OCI-LY3 (cell line): ENCODE measurements at regions not wholly inside any gene's neighbourhood (a gene's known extent, or its start where the extent isn't known, plus 50 kb on each side); places are given as distances from the start of the nearest gene placed in this dataset.

Source experiments
- H2AFZ ChIP-seq: fragments of 200-600, 300-600 bp; shearing (Covaris generic); 2 replicates; pipeline ENCODE4 v1.6.0; 2014; ENCODE audit warnings: antibody characterized with exemption, low read depth, low read length
- H3K27ac ChIP-seq: fragments of 200-600, 300-600 bp; sonication (generic); 2 replicates; pipeline ENCODE4 v1.5.1; 2014; ENCODE audit warnings: mild to moderate bottlenecking, low read length, moderate library complexity, mixed read lengths
- H3K27me3 ChIP-seq: fragments of 200-600, 300-600 bp; sonication (generic); 2 replicates; pipeline ENCODE4 v1.6.1; 2014; ENCODE audit warnings: low read depth, low read length, mixed read lengths
- H3K36me3 ChIP-seq: fragments of 200-600, 300-600 bp; sonication (generic); replicated peaks from 2 replicates; pipeline ENCODE3; 2014; ENCODE audit warnings: low read depth, low read length, mixed read lengths
- H3K4me1 ChIP-seq: fragments of 300-600, 200-600 bp; sonication (generic); 2 replicates; pipeline ENCODE4 v1.6.1; 2014; ENCODE audit warnings: low read length, mixed read lengths
- H3K4me2 ChIP-seq: fragments of 200-600, 300-600 bp; sonication (generic); 2 replicates; pipeline ENCODE4 v1.6.1; 2014; ENCODE audit warnings: low read length, mixed read lengths
- H3K4me3 ChIP-seq: fragments of 300-600, 200-600 bp; sonication (generic); 2 replicates; pipeline ENCODE4 v1.5.1; 2014; ENCODE audit warnings: antibody characterized with exemption, mild to moderate bottlenecking, low read length, moderate library complexity
- H3K79me2 ChIP-seq: fragments of 300-600, 200-600 bp; shearing (Covaris generic); 2 replicates; pipeline ENCODE4 v1.6.1; 2014; ENCODE audit warnings: mild to moderate bottlenecking, low read length, mixed read lengths
- H3K9ac ChIP-seq: fragments of 300-600, 200-600 bp; shearing (Covaris generic); 2 replicates; pipeline ENCODE4 v1.6.0; 2014; ENCODE audit warnings: mild to moderate bottlenecking, low read length, moderate library complexity
- H3K9me3 ChIP-seq: fragments of 200-600, 300-600 bp; shearing (Covaris generic); 2 replicates; pipeline ENCODE4 v1.6.1; 2014; ENCODE audit warnings: low read length, mixed read lengths; ENCODE audit not compliant: insufficient read depth
- H4K20me1 ChIP-seq: fragments of 200-600, 300-600 bp; sonication (generic); 2 replicates; pipeline ENCODE4 v1.6.1; 2016; ENCODE audit warnings: low read length, mixed read lengths; ENCODE audit not compliant: insufficient read depth
- EZH2phosphoT487 ChIP-seq: fragments of 200-600 bp; shearing (Covaris generic); IDR thresholded peaks from 2 replicates; pipeline ENCODE4 v1.6.1; 2018; ENCODE audit warnings: antibody characterized with exemption, mixed run types, low read depth
- TF ChIP-seq, protein P1 (sequence below): fragments of 200-600, 300-600 bp; sonication (generic); IDR thresholded peaks from 2 replicates; pipeline ENCODE4 v1.5.1; 2014; ENCODE audit warnings: antibody characterized with exemption, low read length, low read depth

DNA sequence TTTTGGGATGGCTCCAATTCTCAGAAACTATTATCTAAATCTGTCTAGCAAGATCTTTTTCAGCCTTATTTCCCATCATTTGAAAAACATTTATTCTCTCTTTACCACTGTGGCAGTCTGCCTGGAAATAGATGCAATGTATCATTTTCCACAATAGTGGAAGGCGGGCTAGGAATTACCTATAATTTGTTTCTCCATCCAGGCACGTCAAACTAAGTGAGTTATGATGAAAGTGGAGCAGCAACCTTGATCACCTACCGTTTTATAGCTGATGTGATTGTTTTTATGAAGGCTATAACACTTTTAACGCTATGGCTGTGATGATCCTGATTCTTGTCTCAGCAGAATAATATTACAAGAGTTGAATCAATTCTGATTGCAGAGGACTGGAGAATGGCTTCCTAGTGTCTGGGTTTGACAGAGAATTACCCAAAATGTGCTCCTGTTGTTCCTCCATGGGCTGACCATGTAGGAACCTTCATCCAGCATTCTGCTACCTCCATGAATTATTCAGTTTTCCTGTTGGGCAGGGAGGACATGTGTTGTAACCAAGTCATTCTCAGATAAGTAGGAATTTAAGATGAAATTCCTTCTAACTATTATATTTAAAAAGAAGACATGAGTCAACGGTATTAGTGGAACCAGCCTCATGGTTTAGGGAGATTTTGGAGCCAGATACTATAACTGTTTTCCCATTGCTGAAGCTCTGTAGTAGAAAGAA lies 231.5 kb upstream of the SGO1 start:
- H3K27ac ChIP-seq: no peak overlapping the region
- no peaks in the 10 kb centered on the region for H3K4me1 ChIP-seq
- no peak overlapping the region for H3K4me2 ChIP-seq
- H3K4me3 ChIP-seq: no peak overlapping the region
- no peaks in the 10 kb centered on the region for H4K20me1 ChIP-seq
- no peaks in the 10 kb centered on the region for H3K79me2 ChIP-seq
- no peaks in the 10 kb centered on the region for H3K9me3 ChIP-seq
- no peak overlapping the region for H3K9ac ChIP-seq
- TF ChIP-seq EZH2phosphoT487: no peak
- TF ChIP-seq, protein P1, sequence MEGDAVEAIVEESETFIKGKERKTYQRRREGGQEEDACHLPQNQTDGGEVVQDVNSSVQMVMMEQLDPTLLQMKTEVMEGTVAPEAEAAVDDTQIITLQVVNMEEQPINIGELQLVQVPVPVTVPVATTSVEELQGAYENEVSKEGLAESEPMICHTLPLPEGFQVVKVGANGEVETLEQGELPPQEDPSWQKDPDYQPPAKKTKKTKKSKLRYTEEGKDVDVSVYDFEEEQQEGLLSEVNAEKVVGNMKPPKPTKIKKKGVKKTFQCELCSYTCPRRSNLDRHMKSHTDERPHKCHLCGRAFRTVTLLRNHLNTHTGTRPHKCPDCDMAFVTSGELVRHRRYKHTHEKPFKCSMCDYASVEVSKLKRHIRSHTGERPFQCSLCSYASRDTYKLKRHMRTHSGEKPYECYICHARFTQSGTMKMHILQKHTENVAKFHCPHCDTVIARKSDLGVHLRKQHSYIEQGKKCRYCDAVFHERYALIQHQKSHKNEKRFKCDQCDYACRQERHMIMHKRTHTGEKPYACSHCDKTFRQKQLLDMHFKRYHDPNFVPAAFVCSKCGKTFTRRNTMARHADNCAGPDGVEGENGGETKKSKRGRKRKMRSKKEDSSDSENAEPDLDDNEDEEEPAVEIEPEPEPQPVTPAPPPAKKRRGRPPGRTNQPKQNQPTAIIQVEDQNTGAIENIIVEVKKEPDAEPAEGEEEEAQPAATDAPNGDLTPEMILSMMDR: no peak
- H3K27me3 ChIP-seq: no peaks in the 10 kb centered on the region
- no peaks in the 10 kb centered on the region for H3K36me3 ChIP-seq
- H2AFZ ChIP-seq: no peak overlapping the region

DNA sequence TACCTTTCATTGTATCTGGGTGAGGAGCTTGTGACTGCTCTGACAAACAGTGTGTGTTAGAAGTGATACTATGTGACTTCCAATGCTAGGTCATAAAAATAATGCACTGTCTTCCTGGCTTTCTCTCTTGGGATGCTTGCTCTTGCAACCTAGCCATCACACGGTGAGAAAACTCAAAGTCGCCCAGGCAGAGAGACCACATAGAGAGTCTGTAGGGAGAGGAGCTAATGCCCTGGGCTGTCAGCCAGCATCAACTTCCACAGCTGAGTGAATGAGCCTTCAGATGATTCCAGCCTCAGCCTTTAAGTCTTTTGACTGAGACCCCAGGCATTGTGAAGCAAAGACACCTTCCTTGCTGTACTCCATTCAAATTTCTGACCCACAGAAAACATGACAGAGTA lies 220.6 kb upstream of the SGO1 start:
- Histone ChIP-seq H3K4me1 (no peaks in the 10 kb centered on the region), H3K4me3 (no peak overlapping the region), H3K36me3 (no peaks in the 10 kb centered on the region), H2AFZ (no peak overlapping the region), H3K9me3 (no peaks in the 10 kb centered on the region), H3K79me2 (no peaks in the 10 kb centered on the region), H3K9ac (no peak overlapping the region), H4K20me1 (no peaks in the 10 kb centered on the region), H3K27ac (no peak overlapping the region), H3K27me3 (no peaks in the 10 kb centered on the region), H3K4me2 (no peak overlapping the region)
- no peak for TF ChIP-seq EZH2phosphoT487
- TF ChIP-seq, protein P1: no peak

DNA sequence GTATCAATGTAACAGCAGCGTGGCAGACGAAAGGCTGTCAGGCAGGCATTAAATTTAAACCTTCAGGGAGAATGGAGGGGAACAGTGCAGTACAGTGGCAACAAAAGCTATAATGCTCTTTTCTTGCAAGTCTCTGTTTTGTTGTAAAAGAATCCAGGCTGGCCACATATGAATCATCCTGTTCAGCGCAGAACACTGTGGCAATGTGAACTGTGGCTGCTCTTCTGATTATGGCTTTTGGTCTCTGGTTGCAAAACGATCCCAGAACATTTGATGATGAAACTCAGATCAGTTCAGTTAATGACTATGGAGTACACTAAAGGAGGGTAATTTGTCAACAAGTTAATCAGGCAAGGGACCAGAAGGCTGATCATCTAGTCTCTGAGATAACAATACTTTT lies 219.7 kb upstream of the SGO1 start:
- H3K9ac ChIP-seq: no peak overlapping the region
- H4K20me1 ChIP-seq: no peaks in the 10 kb centered on the region
- no peaks in the 10 kb centered on the region for H3K36me3 ChIP-seq
- no peaks in the 10 kb centered on the region for H3K79me2 ChIP-seq
- H3K4me2 ChIP-seq: no peak overlapping the region
- no peak overlapping the region for H2AFZ ChIP-seq
- TF ChIP-seq EZH2phosphoT487: no peak
- TF ChIP-seq, protein P1: no peak
- no peaks in the 10 kb centered on the region for H3K27me3 ChIP-seq
- no peak overlapping the region for H3K4me3 ChIP-seq
- H3K9me3 ChIP-seq: no peaks in the 10 kb centered on the region
- no peaks in the 10 kb centered on the region for H3K4me1 ChIP-seq
- H3K27ac ChIP-seq: no peak overlapping the region

DNA sequence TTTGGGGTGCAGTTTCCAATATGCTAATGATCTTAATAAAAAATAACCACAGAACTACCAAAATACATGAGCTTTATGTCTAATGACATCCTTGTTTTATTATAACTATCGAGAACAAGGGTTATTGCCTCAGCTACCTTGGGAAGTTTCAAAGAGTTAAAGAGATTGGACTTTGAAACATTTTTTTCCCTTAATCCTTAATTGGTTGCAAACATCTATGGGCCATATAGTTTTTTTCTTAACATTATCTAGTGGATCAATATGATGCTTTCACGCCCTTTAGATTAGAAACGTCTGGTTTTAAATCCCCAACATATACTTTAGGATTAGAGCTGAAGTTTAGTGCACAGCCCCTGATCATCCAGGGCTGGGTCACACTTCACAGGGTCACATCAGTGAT lies 219.2 kb upstream of the SGO1 start:
- Histone ChIP-seq H3K9me3 (no peaks in the 10 kb centered on the region), H3K27me3 (no peaks in the 10 kb centered on the region), H3K4me3 (no peak overlapping the region), H4K20me1 (no peaks in the 10 kb centered on the region), H3K79me2 (no peaks in the 10 kb centered on the region), H3K9ac (no peak overlapping the region), H3K4me2 (no peak overlapping the region), H3K4me1 (no peaks in the 10 kb centered on the region), H2AFZ (no peak overlapping the region), H3K27ac (no peak overlapping the region), H3K36me3 (no peaks in the 10 kb centered on the region)
- TF ChIP-seq, protein P1: no peak
- TF ChIP-seq EZH2phosphoT487: no peak
